ENCODE measurements at regions not wholly inside any gene's neighbourhood (a gene's known extent, or its start where the extent isn't known, plus 50 kb on each side); places are given as distances from the start of the nearest gene placed in this dataset.

DNA sequence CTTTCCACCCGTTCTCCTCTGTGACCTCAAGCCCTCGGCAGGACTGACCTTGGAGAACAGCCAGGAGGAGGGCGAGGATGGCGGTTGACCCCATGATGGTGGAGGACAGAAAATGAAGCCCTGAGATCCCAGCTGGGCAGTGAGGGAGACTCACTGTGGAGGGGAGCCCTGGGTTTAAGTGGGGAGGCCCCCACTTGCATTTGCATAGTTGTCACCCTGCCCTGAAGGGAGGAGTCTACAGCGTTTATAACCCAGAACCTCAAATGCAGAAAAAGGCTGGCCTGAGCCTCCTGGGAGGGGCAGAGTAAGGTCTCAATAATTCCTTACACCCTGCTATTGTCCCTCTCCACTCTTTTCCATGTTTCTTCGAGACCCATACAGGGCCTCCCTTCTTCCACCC lies 1052.7 kb downstream of the TMEM121 start:
- FAIRE-seq (no peak), DNase-seq (ENCODE audit: low read depth in 1 of 2, low spot score in 2 of 2) (no peak)
- no peaks in the 10 kb centered on the region for H3K79me2 ChIP-seq (ENCODE audit: control insufficient read depth in 1 of 2, insufficient read depth in 2 of 2, low read length in 2 of 2)
- H3K4me3 ChIP-seq (ENCODE audit: extremely low read depth in 1 of 4, insufficient read depth in 2 of 4, low read depth in 3 of 4, low read length in 4 of 4) = no peak overlapping the region
- H2BK5ac ChIP-seq (ENCODE audit: low read depth, low read length) = no peak overlapping the region
- H3K4ac ChIP-seq (replicated peaks; ENCODE audit: insufficient read length, low read depth, low read length) = no peak overlapping the region
- H2AK5ac ChIP-seq (ENCODE audit: low read depth, low read length) = no peak overlapping the region
- POLR2A ChIA-PET (ENCODE audit: partially characterized antibody) = no interaction called here
- CTCF ChIA-PET (ENCODE audit: partially characterized antibody) = no interaction called here
- H3K36me3 ChIP-seq (ENCODE audit: control insufficient read depth in 2 of 4, insufficient read depth in 4 of 4, low read length in 3 of 4) = peaks cover 0 to 3% (median 0%) of the 10 kb centered on the region in 4 experiments; a peak in 1 of 8 replicates
- H3K27ac ChIP-seq (ENCODE audit: low read depth, low read length) = no peak overlapping the region
- H4K5ac ChIP-seq (ENCODE audit: insufficient read length, low read depth, low read length) = no peak overlapping the region
- no peak overlapping the region for H3K4me2 ChIP-seq (ENCODE audit: insufficient read depth in 1 of 2, low read depth in 2 of 2, low read length in 2 of 2)
- H2BK12ac ChIP-seq (ENCODE audit: low read depth, low read length) = no peak overlapping the region
- no peak overlapping the region for H4K8ac ChIP-seq (ENCODE audit: extremely low read depth, insufficient read depth, low read length)
- H3K9me3 ChIP-seq (ENCODE audit: insufficient read depth in 2 of 2, low read depth in 1 of 2, low read length in 1 of 2) = peaks cover 67 to 82% of the 10 kb centered on the region in 2 experiments
- no peaks in the 10 kb centered on the region for H3K27me3 ChIP-seq (replicated peaks in 1 of 4; ENCODE audit: control insufficient read depth in 3 of 4, extremely low read depth in 1 of 4, insufficient read depth in 3 of 4, low read length in 3 of 4)
- no peak overlapping the region for H3K9ac ChIP-seq (replicated peaks in 1 of 4; ENCODE audit: extremely low read depth in 1 of 4, low read depth in 3 of 4, low read length in 3 of 4)
- H2BK15ac ChIP-seq (ENCODE audit: low read length) = no peak overlapping the region
- no peak overlapping the region for H3K56ac ChIP-seq (replicated peaks; ENCODE audit: insufficient read length, low read depth, low read length)
- H3K79me1 ChIP-seq (ENCODE audit: low read depth, low read length) = no peaks in the 10 kb centered on the region
- H4K91ac ChIP-seq (replicated peaks; ENCODE audit: insufficient read length, low read length) = no peak overlapping the region
- H3K23me2 ChIP-seq (ENCODE audit: low read depth, low read length) = no peaks in the 10 kb centered on the region
- no peak overlapping the region for H2AFZ ChIP-seq (ENCODE audit: low read length)
- no peak overlapping the region for H3K14ac ChIP-seq (ENCODE audit: insufficient read length)
- 82% methylated on average over 6 of the region's 6 CpGs; no CpG with 5 or more reads in 1 of the 2 experiments for WGBS, 2 experiments (ENCODE audit: extremely low coverage in 1 of 2, insufficient coverage in 1 of 2, insufficient read length in 1 of 2, insufficient replicate concordance in 2 of 2, low coverage in 1 of 2, low lambda C conversion rate in 2 of 2, missing lambda C conversion rate in 1 of 2)
- no peaks in the 10 kb centered on the region for H4K20me1 ChIP-seq (replicated peaks in 1 of 2; ENCODE audit: control insufficient read depth in 1 of 2, insufficient read depth in 2 of 2, low read length in 2 of 2)
- H3K4me1 ChIP-seq (replicated peaks in 1 of 4; ENCODE audit: control insufficient read depth in 3 of 4, insufficient read depth in 4 of 4, low read length in 3 of 4) = no peaks in the 10 kb centered on the region
- no peak overlapping the region for H3K23ac ChIP-seq (ENCODE audit: insufficient read length)
- no peak overlapping the region for H2BK20ac ChIP-seq (ENCODE audit: low read length)
- H2BK120ac ChIP-seq (replicated peaks; ENCODE audit: low read depth, low read length) = no peak overlapping the region
- no peak overlapping the region for H3K18ac ChIP-seq (ENCODE audit: extremely low read depth, low read length)
- TF ChIP-seq SP2 (IDR thresholded peaks at IDR 0.05; ENCODE audit: low read length) (no peak), JUN (IDR thresholded peaks at IDR 0.05; ENCODE audit: low read depth, low read length) (no peak), TAF1 (IDR thresholded peaks at IDR 0.05; ENCODE audit: low read depth, low read length) (no peak), NANOG (IDR thresholded peaks at IDR 0.05; ENCODE audit: insufficient read depth, low read depth, low read length, poor library complexity, severe bottlenecking) (no peak), ASH2L (IDR thresholded peaks at IDR 0.05; ENCODE audit: low read length) (no peak), E2F6 (IDR thresholded peaks at IDR 0.05) (no peak), FOSL1 (IDR thresholded peaks at IDR 0.05; ENCODE audit: insufficient read depth, low read depth, low read length) (no peak)

Measured in H1 (cell line).